Choroid plexus epithelial cell (primary cell): ENCODE measurements at regions not wholly inside any gene's neighbourhood (a gene's known extent, or its start where the extent isn't known, plus 50 kb on each side); places are given as distances from the start of the nearest gene placed in this dataset.

ENCODE experiments used
- DNase-seq: peaks from one replicate; pipeline ENCODE4 v3.0.0-alpha.2; 2010; ENCODE audit warnings: low read depth
- H3K4me3 ChIP-seq: 2 replicates; pipeline ENCODE4 v1.5.1; 2011; ENCODE audit warnings: low read depth, mild to moderate bottlenecking, control low read depth, low read length, moderate library complexity
- CTCF ChIP-seq: conservative IDR thresholded peaks from 2 replicates; pipeline ENCODE4 v1.5.1; 2011; ENCODE audit warnings: low read depth, mild to moderate bottlenecking, control low read depth, inconsistent platforms, low read length, moderate library complexity

- TF ChIP-seq CTCF = no peak
- DNase-seq = no peak
- no peak overlapping the region for H3K4me3 ChIP-seq
Observed at GRCh38 chr6:17047889-17048288, 54.0 kb upstream of the STMND1 start.

GRCh38 chr6:17045581-17046322 is 56.1 kb upstream of the STMND1 start:
- TF ChIP-seq CTCF = no peak
- DNase-seq = peak; percentile 74

GRCh38 chr6:17043148-17043522 is 58.7 kb upstream of the STMND1 start:
- TF ChIP-seq CTCF = no peak
- no peak overlapping the region for H3K4me3 ChIP-seq
- no peak for DNase-seq

More at GRCh38 chr6:17045581-17046322, 56.1 kb upstream of the STMND1 start:
- no peak overlapping the region for H3K4me3 ChIP-seq

GRCh38 chr6:17042422-17043147 is 59.3 kb upstream of the STMND1 start:
- H3K4me3 ChIP-seq = no peak overlapping the region
- peak; percentile 47 for TF ChIP-seq CTCF
- peak; percentile 43 for DNase-seq

- TF ChIP-seq CTCF = no peak
- DNase-seq = no peak
- H3K4me3 ChIP-seq = no peak overlapping the region
Observed at GRCh38 chr6:17039266-17039665, 62.6 kb upstream of the STMND1 start.

GRCh38 chr6:17038316-17038715 is 63.5 kb upstream of the STMND1 start:
- TF ChIP-seq CTCF = no peak
- no peak overlapping the region for H3K4me3 ChIP-seq
- peak; percentile 59 for DNase-seq

- DNase-seq = no peak
- no peak for TF ChIP-seq CTCF
- no peak overlapping the region for H3K4me3 ChIP-seq
Observed at GRCh38 chr6:17036065-17036393, 65.8 kb upstream of the STMND1 start.
